ENCODE measurements at regions not wholly inside any gene's neighbourhood (a gene's known extent, or its start where the extent isn't known, plus 50 kb on each side); places are given as distances from the start of the nearest gene placed in this dataset.

GRCh38 chr5:166581826-166582225, 1709.6 kb upstream of the WWC1 start:
- no peak for TF ChIP-seq CTCF (IDR thresholded peaks at IDR 0.05; ENCODE audit: extremely low read depth, missing control alignments)
- no peak for DNase-seq (ENCODE audit: low spot score)

- DNase-seq (ENCODE audit: low spot score): no peak
- no peak for TF ChIP-seq CTCF (IDR thresholded peaks at IDR 0.05; ENCODE audit: extremely low read depth, missing control alignments)
Measured at GRCh38 chr5:166582416-166582815, 1709.0 kb upstream of the WWC1 start.

GRCh38 chr5:166594567-166594966, 1696.9 kb upstream of the WWC1 start:
- TF ChIP-seq CTCF (IDR thresholded peaks at IDR 0.05; ENCODE audit: extremely low read depth, missing control alignments): no peak
- no peak for DNase-seq (ENCODE audit: low spot score)

GRCh38 chr5:166595274-166595951, 1696.0 kb upstream of the WWC1 start:
- DNase-seq (ENCODE audit: low spot score): no peak
- TF ChIP-seq CTCF (IDR thresholded peaks at IDR 0.05; ENCODE audit: extremely low read depth, missing control alignments): no peak

GRCh38 chr5:166596043-166596442, 1695.4 kb upstream of the WWC1 start:
- no peak for DNase-seq (ENCODE audit: low spot score)
- TF ChIP-seq CTCF (IDR thresholded peaks at IDR 0.05; ENCODE audit: extremely low read depth, missing control alignments): no peak

- DNase-seq (ENCODE audit: low spot score): no peak
- TF ChIP-seq CTCF (IDR thresholded peaks at IDR 0.05; ENCODE audit: extremely low read depth, missing control alignments): no peak
Measured at GRCh38 chr5:166602271-166602670, 1689.2 kb upstream of the WWC1 start.

- no peak for TF ChIP-seq CTCF (IDR thresholded peaks at IDR 0.05; ENCODE audit: extremely low read depth, missing control alignments)
- DNase-seq (ENCODE audit: low spot score): no peak
Measured at GRCh38 chr5:166617507-166617906, 1673.9 kb upstream of the WWC1 start.
